ENCODE measurements at regions not wholly inside any gene's neighbourhood (a gene's known extent, or its start where the extent isn't known, plus 50 kb on each side); places are given as distances from the start of the nearest gene placed in this dataset.
A peak's percentile ranks its signal among the peaks of the same experiment; 100 is the strongest.

DNA sequence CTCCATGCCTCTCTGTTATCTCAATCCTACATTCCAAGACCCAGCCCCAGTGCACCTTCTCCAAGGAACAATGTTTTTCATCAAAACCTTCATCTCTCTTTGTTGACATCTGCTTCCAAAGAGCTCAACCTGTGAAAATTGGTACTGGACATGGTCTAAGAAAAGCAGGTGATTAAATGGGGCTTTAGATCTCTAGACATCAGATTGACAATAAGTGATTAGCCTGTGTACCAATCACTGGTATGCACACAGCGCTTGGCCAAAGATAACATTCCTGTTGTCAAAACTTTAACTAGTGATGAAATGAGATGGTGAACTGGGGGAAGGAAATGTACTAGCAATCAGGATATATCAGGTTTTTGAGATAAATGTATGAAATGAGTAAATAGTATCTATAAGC lies 183.3 kb downstream of the TDRD15 start:
- no peak for DNase-seq (ENCODE audit: low read depth)
- no peak overlapping the region for H3K4me3 ChIP-seq (ENCODE audit: low read length)
- TF ChIP-seq, protein P1, sequence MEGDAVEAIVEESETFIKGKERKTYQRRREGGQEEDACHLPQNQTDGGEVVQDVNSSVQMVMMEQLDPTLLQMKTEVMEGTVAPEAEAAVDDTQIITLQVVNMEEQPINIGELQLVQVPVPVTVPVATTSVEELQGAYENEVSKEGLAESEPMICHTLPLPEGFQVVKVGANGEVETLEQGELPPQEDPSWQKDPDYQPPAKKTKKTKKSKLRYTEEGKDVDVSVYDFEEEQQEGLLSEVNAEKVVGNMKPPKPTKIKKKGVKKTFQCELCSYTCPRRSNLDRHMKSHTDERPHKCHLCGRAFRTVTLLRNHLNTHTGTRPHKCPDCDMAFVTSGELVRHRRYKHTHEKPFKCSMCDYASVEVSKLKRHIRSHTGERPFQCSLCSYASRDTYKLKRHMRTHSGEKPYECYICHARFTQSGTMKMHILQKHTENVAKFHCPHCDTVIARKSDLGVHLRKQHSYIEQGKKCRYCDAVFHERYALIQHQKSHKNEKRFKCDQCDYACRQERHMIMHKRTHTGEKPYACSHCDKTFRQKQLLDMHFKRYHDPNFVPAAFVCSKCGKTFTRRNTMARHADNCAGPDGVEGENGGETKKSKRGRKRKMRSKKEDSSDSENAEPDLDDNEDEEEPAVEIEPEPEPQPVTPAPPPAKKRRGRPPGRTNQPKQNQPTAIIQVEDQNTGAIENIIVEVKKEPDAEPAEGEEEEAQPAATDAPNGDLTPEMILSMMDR (conservative IDR thresholded peaks at IDR 0.05; ENCODE audit: low read depth, low read length), result no peak

DNA sequence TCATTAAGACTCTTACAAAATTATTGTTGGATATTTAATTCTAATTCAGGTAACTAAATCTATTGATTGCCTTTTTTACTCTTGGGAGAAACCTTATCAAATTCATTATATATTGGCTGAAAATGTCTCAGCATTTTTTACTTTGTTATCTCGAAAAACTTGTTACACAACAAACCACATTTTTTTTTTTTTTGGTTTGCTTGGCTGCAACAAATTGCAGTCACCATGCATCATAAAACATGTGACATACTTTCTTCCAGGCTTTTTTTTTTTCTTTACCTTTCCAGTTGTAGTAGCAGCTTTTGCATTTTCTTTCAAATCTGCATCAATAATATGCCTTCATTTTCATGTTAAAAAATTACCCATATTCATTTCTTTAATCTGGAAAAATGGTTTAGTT lies 186.7 kb downstream of the TDRD15 start:
- no peak overlapping the region for H3K4me3 ChIP-seq (ENCODE audit: low read length)
- TF ChIP-seq, protein P1 (conservative IDR thresholded peaks at IDR 0.05; ENCODE audit: low read depth, low read length), result no peak
- DNase-seq (ENCODE audit: low read depth), result no peak

DNA sequence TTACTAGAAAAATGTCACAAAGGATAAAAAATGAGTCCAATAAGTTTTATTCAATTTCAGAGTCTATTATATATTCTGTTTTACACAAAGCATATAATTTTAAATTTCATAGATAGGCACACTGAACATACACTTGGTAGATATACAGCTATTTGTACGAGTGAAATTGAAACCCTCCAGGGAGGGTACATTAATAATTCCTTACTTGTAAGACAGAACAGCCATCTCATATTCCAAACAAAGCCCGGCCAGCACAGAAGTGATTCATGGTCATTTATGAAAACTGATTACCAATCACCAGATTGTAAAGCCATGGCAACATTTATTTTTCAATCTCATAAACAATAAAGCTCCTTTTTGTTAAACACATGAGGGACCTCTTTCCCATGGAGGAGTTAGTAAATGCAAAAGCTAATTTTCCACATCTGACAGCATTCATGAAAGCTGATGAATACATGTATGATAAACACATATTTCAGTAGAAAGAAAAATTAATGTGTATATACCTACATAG lies 190.6 kb downstream of the TDRD15 start:
- H3K4me3 ChIP-seq (ENCODE audit: low read length), result no peak overlapping the region
- TF ChIP-seq, protein P1 (conservative IDR thresholded peaks at IDR 0.05; ENCODE audit: low read depth, low read length), result no peak
- no peak for DNase-seq (ENCODE audit: low read depth)

DNA sequence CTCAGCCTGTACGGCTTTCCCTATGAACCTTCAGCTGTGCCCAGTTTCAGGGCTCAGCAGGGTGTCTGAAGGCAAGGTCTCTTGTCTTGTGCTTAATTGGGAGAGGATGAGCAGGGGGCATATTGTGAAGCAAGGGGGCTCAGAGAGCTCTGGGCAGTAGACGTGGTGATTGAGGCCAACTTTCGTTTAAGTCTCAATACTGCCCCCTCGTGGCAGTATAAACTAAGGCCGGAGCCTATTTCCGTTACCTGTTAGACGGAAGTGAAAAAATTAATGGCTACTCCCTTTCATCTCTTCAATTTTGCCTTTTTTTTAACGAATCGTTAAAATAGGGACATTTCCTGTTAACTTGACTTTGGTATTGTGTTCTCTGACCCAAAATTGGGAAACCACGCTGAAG lies 193.4 kb downstream of the TDRD15 start:
- TF ChIP-seq, protein P1 (conservative IDR thresholded peaks at IDR 0.05; ENCODE audit: low read depth, low read length), result peak; percentile 70
- no peak for DNase-seq (ENCODE audit: low read depth)
- H3K4me3 ChIP-seq (ENCODE audit: low read length), result no peak overlapping the region

DNA sequence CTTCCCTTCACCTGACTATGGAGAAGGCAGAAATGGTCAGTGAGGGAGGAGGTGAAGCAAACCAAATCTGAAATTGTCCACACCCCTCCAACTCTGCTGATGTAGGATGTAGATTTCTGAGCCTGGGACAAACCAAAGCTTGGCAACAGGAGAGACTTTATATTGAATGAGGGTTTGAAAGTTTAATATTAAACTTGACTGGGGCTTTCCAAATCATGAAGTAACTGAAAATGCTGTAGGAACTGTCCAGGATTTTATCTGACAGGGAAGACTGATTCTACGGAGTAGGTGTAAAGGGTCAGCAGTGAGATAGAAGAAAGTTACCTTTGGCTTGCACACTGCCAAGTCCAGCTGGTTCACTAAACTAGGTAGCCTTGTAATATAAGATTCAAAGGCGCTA lies 194.5 kb downstream of the TDRD15 start:
- no peak overlapping the region for H3K4me3 ChIP-seq (ENCODE audit: low read length)
- TF ChIP-seq, protein P1 (conservative IDR thresholded peaks at IDR 0.05; ENCODE audit: low read depth, low read length), result no peak
- no peak for DNase-seq (ENCODE audit: low read depth)

DNA sequence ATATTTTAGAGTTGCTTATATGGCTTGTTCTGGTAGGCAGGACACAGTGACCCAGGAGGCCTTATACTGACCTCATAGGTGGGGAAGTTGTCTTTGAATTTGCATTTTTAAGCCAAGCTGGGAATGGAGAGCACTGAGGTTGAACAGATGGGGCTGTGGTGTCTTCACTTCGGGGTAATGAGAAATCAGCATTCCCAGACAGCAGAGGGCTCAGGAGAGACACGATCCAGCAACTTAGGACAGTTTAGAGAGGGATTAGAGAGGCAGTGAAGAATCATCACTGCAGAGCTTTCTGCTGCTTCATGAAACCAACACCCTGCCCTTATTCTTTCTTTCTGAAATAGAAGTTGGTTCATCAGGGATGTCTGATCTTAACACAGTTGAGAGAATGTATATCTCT lies 202.4 kb downstream of the TDRD15 start:
- DNase-seq (ENCODE audit: low read depth), result no peak
- H3K4me3 ChIP-seq (ENCODE audit: low read length), result no peak overlapping the region
- TF ChIP-seq, protein P1 (conservative IDR thresholded peaks at IDR 0.05; ENCODE audit: low read depth, low read length), result no peak

DNA sequence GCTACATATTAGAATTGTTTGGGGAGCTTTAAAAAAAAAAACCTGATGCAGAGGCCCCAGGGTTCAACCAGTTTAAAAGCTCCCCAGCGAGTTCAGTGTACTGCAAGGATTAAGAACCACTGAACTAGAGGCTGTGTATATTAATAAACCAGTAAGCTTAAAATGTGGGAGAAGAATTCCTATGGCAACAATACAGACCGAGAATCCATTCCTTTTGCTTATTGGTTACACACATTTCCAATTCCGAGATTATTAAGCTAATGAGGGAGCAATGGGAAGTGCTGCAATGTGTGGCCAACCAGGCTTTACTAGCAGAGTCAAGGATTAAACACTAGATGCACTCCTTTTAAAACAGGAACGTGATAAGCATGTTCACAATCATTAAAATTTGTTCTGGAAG lies 204.4 kb downstream of the TDRD15 start:
- peak; percentile 54 for DNase-seq (ENCODE audit: low read depth)
- H3K4me3 ChIP-seq (ENCODE audit: low read length), result no peak overlapping the region
- TF ChIP-seq, protein P1 (conservative IDR thresholded peaks at IDR 0.05; ENCODE audit: low read depth, low read length), result no peak

All from retinal pigment epithelial cell (primary cell).